WTC11 (cell line): ENCODE measurements at regions not wholly inside any gene's neighbourhood (a gene's known extent, or its start where the extent isn't known, plus 50 kb on each side); places are given as distances from the start of the nearest gene placed in this dataset.

ENCODE experiments used
- FOXK1 ChIP-seq: sonication (generic); formaldehyde crosslinking; IDR thresholded peaks from 2 replicates; pipeline ENCODE4 v1.8.0; 2022; ENCODE audit warnings: mild to moderate bottlenecking, moderate library complexity, missing genetic modification reagents
- RELA ChIP-seq: sonication (generic); formaldehyde crosslinking; IDR thresholded peaks from 2 replicates; pipeline ENCODE4 v1.8.1; 2022; ENCODE audit warnings: missing genetic modification reagents, mild to moderate bottlenecking, borderline replicate concordance
- TEAD4 ChIP-seq: sonication (generic); formaldehyde crosslinking; IDR thresholded peaks from 2 replicates; pipeline ENCODE4 v1.8.0; 2022; ENCODE audit warnings: mild to moderate bottlenecking, missing genetic modification reagents

- TF ChIP-seq FOXK1 (CRISPR knock-in tag): no peak
- TF ChIP-seq TEAD4 (CRISPR knock-in tag): no peak
- no peak for TF ChIP-seq RELA (CRISPR knock-in tag)
Observed at GRCh38 chr3:25151903-25152295, 276.2 kb upstream of the RARB start.
